Adrenal gland (tissue), 9 donors: ENCODE measurements at regions not wholly inside any gene's neighbourhood (a gene's known extent, or its start where the extent isn't known, plus 50 kb on each side); places are given as distances from the start of the nearest gene placed in this dataset.

Source experiments
- DNase-seq, 7 donors: peaks; one replicate each; pipeline ENCODE4 v3.0.0-alpha.2; 2019 to 2020
- H3K27ac ChIP-seq, 5 donors: fragments of 200-600 bp; sonication (generic) in 4 of 5; 1 replicate in 3 of 5; 2 replicates in 2 of 5; pipeline versions ENCODE4 v1.5.1 to v1.8.0; 2016 to 2020; ENCODE audit warnings: mild to moderate bottlenecking in 1 of 5
- H3K27me3 ChIP-seq: fragments of 200-600 bp; 2 replicates; pipeline ENCODE4 v1.8.0; 2021
- H3K36me3 ChIP-seq, 2 donors: fragments of 200-600 bp; replicated peaks in 1 of 2; 1 replicate in 1 of 2; 2 replicates in 1 of 2; pipeline versions ENCODE4 v1.5.1 to v1.8.0; 2018 to 2022
- H3K4me1 ChIP-seq, 2 donors: fragments of 200-600 bp; replicated peaks in 1 of 2; 1 replicate in 1 of 2; 2 replicates in 1 of 2; pipeline versions ENCODE4 v1.5.1 to v1.8.0; 2018 to 2021
- H3K4me3 ChIP-seq, 4 donors: fragments of 200-600 bp; sonication (generic) in 3 of 4; one replicate each; pipeline ENCODE4 v1.5.1; 2016 to 2018
- H3K9me3 ChIP-seq, 3 donors: fragments of 200-600 bp; sonication (generic) in 1 of 3; replicated peaks in 1 of 3; 1 replicate in 2 of 3; 2 replicates in 1 of 3; pipeline versions ENCODE4 v1.5.1 to v1.8.0; 2016 to 2021
- POLR2A ChIP-seq, 2 donors: fragments of 450-650 bp; IDR thresholded peaks; one replicate each; pipeline ENCODE4 v1.6.1; 2017; ENCODE audit warnings: antibody characterized with exemption in 2 of 2, mild to moderate bottlenecking in 2 of 2, moderate library complexity in 1 of 2
- WGBS, 4 donors: extraction: QIAGEN DNeasy Blood & Tissue Kit in 2 of 4; methylation state at CpG; one replicate each; pipeline versions ENCODE4 v1.1.5 to v1.1.7; 2013 to 2017; 5-methylcytosine and 5-hydroxymethylcytosine counted together
- intact Hi-C, 2 donors: fragments of 100-400 bp; cut with DNase I; formaldehyde crosslinking; loops; one replicate each; pipeline versions ENCODE4 v1.14.1 to v1.15.0; 2022 to 2023
- TF ChIP-seq, protein P1 (sequence below), 6 experiments: fragments of 450-650 bp in 4 of 6; fragments of 200-600 bp in 2 of 6; sonication (generic) in 1 of 6; IDR thresholded peaks; 1 replicate in 5 of 6; 2 replicates in 1 of 6; pipeline versions ENCODE4 v1.5.1 to v1.8.0; 2016 to 2021; ENCODE audit warnings: antibody characterized with exemption in 6 of 6, mild to moderate bottlenecking in 2 of 6, moderate library complexity in 1 of 6
- donor health status: healthy with polysubstance abuse.
- donor health status: Bipolar disorder and iron deficiency.
- donor health status: DM: yes; HTN: yes; CAD: no.
- donor health status: DM: no; HTN: no; CAD: no.
- donor health status: DM: no; HTN: no; CAD: no.

DNA sequence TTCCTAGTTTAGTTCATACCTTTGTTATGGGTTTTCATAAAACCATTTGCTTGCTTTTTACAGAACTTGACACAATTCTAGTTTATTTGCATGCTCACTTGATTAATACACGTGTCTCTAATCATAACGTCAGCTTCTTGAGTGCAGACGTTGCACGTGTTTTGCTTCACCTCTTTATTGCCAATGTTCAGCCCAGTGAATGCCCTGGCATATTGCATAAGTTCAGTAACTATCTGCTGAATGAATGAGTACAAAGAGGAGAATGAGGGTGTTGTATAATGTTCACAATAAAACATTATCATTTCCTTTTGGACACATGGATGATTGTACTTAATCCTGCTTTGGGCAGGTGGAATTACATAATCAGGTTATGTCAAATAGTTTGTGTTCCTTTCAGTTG is 519.8 kb downstream of the HS3ST4 start:
- H3K4me1 ChIP-seq: no peaks in the 10 kb centered on the region
- H3K4me3 ChIP-seq: peak overlapping the region in 1 of 4 donors; percentile 32
- DNase-seq: no peak
- no peak overlapping the region for H3K27ac ChIP-seq
- 48 to 60% (median 53%) methylated on average over 4 of the region's 4 CpGs for WGBS, 4 donors
- intact Hi-C loops: no loop called here
- no peaks in the 10 kb centered on the region for H3K27me3 ChIP-seq
- H3K9me3 ChIP-seq: peaks cover 0 to 7% (median 0%) of the 10 kb centered on the region in 3 donors
- no peaks in the 10 kb centered on the region for H3K36me3 ChIP-seq
- TF ChIP-seq, protein P1, sequence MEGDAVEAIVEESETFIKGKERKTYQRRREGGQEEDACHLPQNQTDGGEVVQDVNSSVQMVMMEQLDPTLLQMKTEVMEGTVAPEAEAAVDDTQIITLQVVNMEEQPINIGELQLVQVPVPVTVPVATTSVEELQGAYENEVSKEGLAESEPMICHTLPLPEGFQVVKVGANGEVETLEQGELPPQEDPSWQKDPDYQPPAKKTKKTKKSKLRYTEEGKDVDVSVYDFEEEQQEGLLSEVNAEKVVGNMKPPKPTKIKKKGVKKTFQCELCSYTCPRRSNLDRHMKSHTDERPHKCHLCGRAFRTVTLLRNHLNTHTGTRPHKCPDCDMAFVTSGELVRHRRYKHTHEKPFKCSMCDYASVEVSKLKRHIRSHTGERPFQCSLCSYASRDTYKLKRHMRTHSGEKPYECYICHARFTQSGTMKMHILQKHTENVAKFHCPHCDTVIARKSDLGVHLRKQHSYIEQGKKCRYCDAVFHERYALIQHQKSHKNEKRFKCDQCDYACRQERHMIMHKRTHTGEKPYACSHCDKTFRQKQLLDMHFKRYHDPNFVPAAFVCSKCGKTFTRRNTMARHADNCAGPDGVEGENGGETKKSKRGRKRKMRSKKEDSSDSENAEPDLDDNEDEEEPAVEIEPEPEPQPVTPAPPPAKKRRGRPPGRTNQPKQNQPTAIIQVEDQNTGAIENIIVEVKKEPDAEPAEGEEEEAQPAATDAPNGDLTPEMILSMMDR (IDR thresholded peaks at IDR 0.05): no peak
- TF ChIP-seq POLR2A (IDR thresholded peaks at IDR 0.05): no peak

DNA sequence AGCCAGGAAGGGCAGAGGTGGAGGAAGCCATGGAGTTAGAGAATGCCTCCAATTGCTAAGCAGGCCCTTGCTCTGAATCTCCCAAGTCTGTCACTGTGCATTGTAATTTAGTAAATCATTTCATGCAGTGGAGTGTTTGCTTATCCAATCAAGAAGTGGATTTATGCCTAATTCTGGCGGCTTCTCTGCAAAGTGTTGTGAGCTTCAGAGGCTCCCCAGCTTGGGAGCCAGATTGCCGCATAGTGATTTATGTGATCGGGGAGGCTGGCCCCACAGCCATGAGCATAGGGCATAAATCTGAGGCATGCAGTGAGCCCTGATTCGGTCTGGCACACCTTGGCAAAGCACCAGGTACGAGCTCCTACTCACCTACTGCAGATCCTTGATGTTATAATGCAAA is 520.8 kb downstream of the HS3ST4 start:
- no peaks in the 10 kb centered on the region for H3K27me3 ChIP-seq
- H3K4me3 ChIP-seq: no peak overlapping the region
- no peaks in the 10 kb centered on the region for H3K36me3 ChIP-seq
- H3K4me1 ChIP-seq: no peaks in the 10 kb centered on the region
- peaks cover 0 to 5% (median 0%) of the 10 kb centered on the region in 3 donors for H3K9me3 ChIP-seq
- WGBS, 4 donors: 34 to 43% (median 38%) methylated on average over 4 to 5 of the region's 5 CpGs
- DNase-seq: no peak
- intact Hi-C loops: no loop called here
- TF ChIP-seq, protein P1 (IDR thresholded peaks at IDR 0.05): no peak
- no peak for TF ChIP-seq POLR2A (IDR thresholded peaks at IDR 0.05)
- H3K27ac ChIP-seq: no peak overlapping the region

DNA sequence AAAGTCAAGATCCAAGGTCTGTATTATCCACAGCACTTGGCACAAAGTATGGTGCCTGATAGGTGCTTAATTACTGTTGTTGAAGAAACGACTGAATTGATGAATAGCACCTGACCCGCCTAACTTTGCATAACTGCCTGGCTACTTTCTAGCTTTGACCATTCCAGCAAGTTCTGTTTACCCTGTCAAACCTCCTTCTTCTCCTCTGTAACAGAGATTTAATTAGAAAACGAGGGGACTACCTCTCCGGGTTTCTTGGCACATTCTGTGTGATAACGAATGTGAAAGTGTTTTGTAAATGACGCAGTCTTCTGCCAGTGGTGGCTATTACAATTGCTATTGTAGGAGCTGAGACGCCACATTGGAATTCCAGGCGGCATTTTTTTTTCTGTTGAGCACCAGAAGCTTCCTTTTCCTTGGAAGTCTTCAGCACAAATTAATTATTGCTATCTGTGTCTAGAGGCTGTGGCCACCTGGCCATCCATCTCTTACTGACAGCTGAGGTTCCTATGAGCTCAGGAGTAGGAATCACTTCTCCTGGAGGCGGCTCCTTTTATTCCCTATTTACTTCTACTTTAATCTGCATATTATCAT is 522.9 kb downstream of the HS3ST4 start:
- Histone ChIP-seq H3K4me3 (no peak overlapping the region), H3K36me3 (no peaks in the 10 kb centered on the region), H3K27me3 (no peaks in the 10 kb centered on the region), H3K4me1 (no peaks in the 10 kb centered on the region), H3K9me3 (no peaks in the 10 kb centered on the region), H3K27ac (no peak overlapping the region)
- DNase-seq: peak in 1 of 7 donors; percentile 2
- TF ChIP-seq, protein P1 (IDR thresholded peaks at IDR 0.05): no peak
- no peak for TF ChIP-seq POLR2A (IDR thresholded peaks at IDR 0.05)
- intact Hi-C loops: no loop called here
- WGBS, 4 donors: 12 to 23% (median 17%) methylated on average over 9 of the region's 9 CpGs

DNA sequence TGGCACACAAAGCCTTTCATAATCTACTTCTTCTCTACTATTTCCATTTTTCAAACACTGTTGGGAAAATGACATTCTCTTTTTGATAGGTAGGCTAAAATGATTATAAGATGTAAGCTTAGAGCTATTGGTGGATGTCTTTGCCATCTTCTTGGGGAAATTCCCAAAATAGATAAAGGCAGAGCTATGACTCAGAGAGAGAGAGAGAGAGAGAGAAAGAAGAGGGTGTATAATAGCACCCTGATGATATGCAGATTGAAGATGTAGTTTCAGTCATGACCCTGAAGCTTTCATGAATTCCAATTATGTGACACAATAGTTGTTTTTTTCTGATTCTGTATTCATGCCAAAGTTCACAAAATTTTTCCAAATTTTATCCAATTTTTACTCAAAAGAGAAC is 529.1 kb downstream of the HS3ST4 start:
- H3K4me1 ChIP-seq: no peaks in the 10 kb centered on the region
- H3K27ac ChIP-seq: no peak overlapping the region
- H3K9me3 ChIP-seq: no peaks in the 10 kb centered on the region
- no peak for DNase-seq
- no peak overlapping the region for H3K4me3 ChIP-seq
- no peak for TF ChIP-seq POLR2A (IDR thresholded peaks at IDR 0.05)
- TF ChIP-seq, protein P1 (IDR thresholded peaks at IDR 0.05): no peak
- no peaks in the 10 kb centered on the region for H3K27me3 ChIP-seq
- intact Hi-C loops: no loop called here
- H3K36me3 ChIP-seq: no peaks in the 10 kb centered on the region
